ENCODE measurements at regions not wholly inside any gene's neighbourhood (a gene's known extent, or its start where the extent isn't known, plus 50 kb on each side); places are given as distances from the start of the nearest gene placed in this dataset.
A peak's percentile ranks its signal among the peaks of the same experiment; 100 is the strongest.
"Not testable (repeated sequence)": the region's sequence is repeated elsewhere in the genome, so short reads cannot be mapped to it uniquely, and the experiment has no call there.

DNA sequence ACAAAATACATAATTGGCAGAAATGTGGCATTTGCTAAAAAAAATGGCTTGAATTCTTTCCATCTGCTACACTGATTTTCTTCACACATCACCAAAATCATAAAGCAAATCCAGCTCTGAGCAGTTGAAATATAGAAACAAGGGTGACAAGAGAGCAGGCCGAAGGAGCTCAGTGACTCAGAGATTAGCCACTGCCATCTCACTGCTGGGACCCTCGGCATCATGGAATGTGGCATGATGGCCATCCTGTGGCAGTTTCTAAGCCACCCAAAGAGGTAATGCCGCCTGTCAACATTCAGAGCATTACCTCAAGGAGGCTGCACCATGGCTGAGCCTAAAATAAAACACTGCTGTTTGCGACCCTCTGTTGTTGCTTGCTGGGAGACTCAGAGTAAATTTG lies 80.5 kb upstream of the OSBPL11 start:
- H3K27me3 ChIP-seq (ENCODE audit: control insufficient read depth in 5 of 5, insufficient read depth in 4 of 5, low read length in 5 of 5) = no peaks in the 10 kb centered on the region
- H3K9me3 ChIP-seq (ENCODE audit: control insufficient read depth in 5 of 5, low read length in 5 of 5) = no peaks in the 10 kb centered on the region
- H3K27ac ChIP-seq (ENCODE audit: low read depth, low read length) = no peak overlapping the region
- H3K4me3 ChIP-seq (ENCODE audit: low read depth in 1 of 5, low read length in 5 of 5) = no peak overlapping the region
- peaks cover 0 to 5% (median 0%) of the 10 kb centered on the region in 5 donors for H3K4me1 ChIP-seq (ENCODE audit: control insufficient read depth in 5 of 5, insufficient read depth in 5 of 5, low read length in 5 of 5)
- no peaks in the 10 kb centered on the region for H3K36me3 ChIP-seq (ENCODE audit: control insufficient read depth in 5 of 5, insufficient read depth in 5 of 5, low read length in 5 of 5)
- H3K9ac ChIP-seq (ENCODE audit: low read length in 5 of 5) = no peak overlapping the region

- peaks cover 0 to 20% (median 16%) of the 10 kb centered on the region in 5 donors for H3K4me1 ChIP-seq (ENCODE audit: control insufficient read depth in 5 of 5, insufficient read depth in 5 of 5, low read length in 5 of 5)
- no peaks in the 10 kb centered on the region for H3K36me3 ChIP-seq (ENCODE audit: control insufficient read depth in 5 of 5, insufficient read depth in 5 of 5, low read length in 5 of 5)
- H3K27ac ChIP-seq (ENCODE audit: low read depth, low read length) = no peak overlapping the region
- H3K4me3 ChIP-seq (ENCODE audit: low read depth in 1 of 5, low read length in 5 of 5) = no peak overlapping the region
- H3K27me3 ChIP-seq (ENCODE audit: control insufficient read depth in 5 of 5, insufficient read depth in 4 of 5, low read length in 5 of 5) = no peaks in the 10 kb centered on the region
- no peaks in the 10 kb centered on the region for H3K9me3 ChIP-seq (ENCODE audit: control insufficient read depth in 5 of 5, low read length in 5 of 5)
- no peak overlapping the region for H3K9ac ChIP-seq (ENCODE audit: low read length in 5 of 5)
Observed at GRCh38 chr3:125679258-125679657, 84.0 kb upstream of the OSBPL11 start.

- Histone ChIP-seq H3K27ac (ENCODE audit: low read depth, low read length) (no peak overlapping the region), H3K4me3 (ENCODE audit: low read depth in 1 of 5, low read length in 5 of 5) (no peak overlapping the region), H3K27me3 (ENCODE audit: control insufficient read depth in 5 of 5, insufficient read depth in 4 of 5, low read length in 5 of 5) (no peaks in the 10 kb centered on the region), H3K4me1 (ENCODE audit: control insufficient read depth in 5 of 5, insufficient read depth in 5 of 5, low read length in 5 of 5) (peaks cover 0 to 20% (median 11%) of the 10 kb centered on the region in 5 donors), H3K36me3 (ENCODE audit: control insufficient read depth in 5 of 5, insufficient read depth in 5 of 5, low read length in 5 of 5) (no peaks in the 10 kb centered on the region), H3K9me3 (ENCODE audit: control insufficient read depth in 5 of 5, low read length in 5 of 5) (no peaks in the 10 kb centered on the region), H3K9ac (ENCODE audit: low read length in 5 of 5) (no peak overlapping the region)
Observed at GRCh38 chr3:125681146-125681545, 85.8 kb upstream of the OSBPL11 start.

DNA sequence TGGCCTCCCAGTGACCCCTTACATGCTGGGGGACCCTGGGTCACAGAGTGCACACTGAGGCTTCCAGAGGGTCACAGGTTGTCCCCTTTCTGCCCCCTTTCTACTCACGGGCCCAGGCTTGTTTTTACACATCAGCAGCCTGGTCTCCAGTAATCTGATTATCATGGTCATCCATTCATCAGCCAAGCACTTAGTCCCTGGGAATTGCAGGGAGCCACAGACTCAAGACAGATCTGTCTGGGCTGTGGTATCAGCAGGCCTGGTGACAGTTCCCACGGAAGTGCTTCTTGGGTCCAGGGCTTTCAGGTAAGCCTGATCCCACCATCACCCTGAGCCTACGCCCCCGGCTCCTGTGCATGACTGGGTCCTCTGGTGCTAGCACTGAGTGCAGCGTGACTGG lies 86.6 kb upstream of the OSBPL11 start:
- H3K9me3 ChIP-seq (ENCODE audit: control insufficient read depth in 5 of 5, low read length in 5 of 5); H3K36me3 ChIP-seq (ENCODE audit: control insufficient read depth in 5 of 5, insufficient read depth in 5 of 5, low read length in 5 of 5); H3K4me3 ChIP-seq (ENCODE audit: low read depth in 1 of 5, low read length in 5 of 5); H3K9ac ChIP-seq (ENCODE audit: low read length in 5 of 5); H3K27me3 ChIP-seq (ENCODE audit: control insufficient read depth in 5 of 5, insufficient read depth in 4 of 5, low read length in 5 of 5); H3K27ac ChIP-seq (ENCODE audit: low read depth, low read length): not testable (repeated sequence)
- peaks cover 0 to 20% (median 11%) of the 10 kb centered on the region in 5 donors for H3K4me1 ChIP-seq (ENCODE audit: control insufficient read depth in 5 of 5, insufficient read depth in 5 of 5, low read length in 5 of 5)

GRCh38 chr3:125682610-125683009 lies 87.3 kb upstream of the OSBPL11 start:
- Histone ChIP-seq H3K9ac (ENCODE audit: low read length in 5 of 5) (peak overlapping the region in 1 of 5 donors; percentile 13), H3K4me1 (ENCODE audit: control insufficient read depth in 5 of 5, insufficient read depth in 5 of 5, low read length in 5 of 5) (peaks cover 0 to 20% (median 11%) of the 10 kb centered on the region in 5 donors), H3K27ac (ENCODE audit: low read depth, low read length) (peak overlapping the region; percentile 61)
- not testable (repeated sequence) for H3K9me3 ChIP-seq (ENCODE audit: control insufficient read depth in 5 of 5, low read length in 5 of 5); H3K36me3 ChIP-seq (ENCODE audit: control insufficient read depth in 5 of 5, insufficient read depth in 5 of 5, low read length in 5 of 5); H3K4me3 ChIP-seq (ENCODE audit: low read depth in 1 of 5, low read length in 5 of 5); H3K27me3 ChIP-seq (ENCODE audit: control insufficient read depth in 5 of 5, insufficient read depth in 4 of 5, low read length in 5 of 5)

DNA sequence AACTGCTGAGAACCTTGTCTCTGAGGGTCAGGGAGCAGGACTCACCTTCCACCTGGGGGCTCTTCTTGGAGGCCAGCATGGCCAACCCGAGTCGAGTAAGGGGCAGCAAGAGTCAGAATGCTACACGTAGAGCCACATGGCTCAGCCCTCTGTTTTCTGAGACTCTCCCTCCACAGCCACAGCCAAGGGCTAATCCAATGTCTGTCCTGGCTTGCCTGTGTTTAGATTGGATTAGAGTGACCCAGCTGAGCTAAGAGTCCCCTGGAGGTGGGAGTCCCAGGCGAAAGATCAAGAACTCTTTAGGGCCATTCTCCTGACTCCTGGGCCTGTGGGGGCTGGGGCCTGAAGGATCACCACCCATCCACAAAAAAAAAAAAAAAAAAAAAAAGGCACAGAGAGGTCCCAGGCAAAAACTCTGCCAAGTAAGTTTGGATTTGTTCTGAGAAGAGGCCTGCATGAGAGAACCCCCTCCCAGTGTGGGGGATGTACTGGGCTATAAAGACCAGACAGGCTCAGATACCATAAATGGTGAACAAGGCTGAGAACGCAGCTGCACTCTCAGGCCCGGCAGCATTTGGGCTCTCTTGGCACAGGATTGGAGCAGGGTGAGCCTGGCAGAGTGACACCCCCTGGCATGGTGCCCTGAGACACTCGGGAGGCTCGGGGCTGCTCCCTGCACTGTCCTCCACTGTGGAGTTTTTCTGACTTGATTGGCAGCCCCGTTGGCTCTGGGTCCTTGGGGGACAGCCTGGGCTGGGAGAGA lies 88.0 kb upstream of the OSBPL11 start:
- Histone ChIP-seq H3K4me3 (ENCODE audit: low read depth in 1 of 5, low read length in 5 of 5) (no peak overlapping the region), H3K36me3 (ENCODE audit: control insufficient read depth in 5 of 5, insufficient read depth in 5 of 5, low read length in 5 of 5) (no peaks in the 10 kb centered on the region), H3K9me3 (ENCODE audit: control insufficient read depth in 5 of 5, low read length in 5 of 5) (no peaks in the 10 kb centered on the region), H3K9ac (ENCODE audit: low read length in 5 of 5) (peak overlapping the region in 2 of 5 donors; percentile 13 to 24), H3K4me1 (ENCODE audit: control insufficient read depth in 5 of 5, insufficient read depth in 5 of 5, low read length in 5 of 5) (peaks cover 0 to 20% (median 11%) of the 10 kb centered on the region in 5 donors), H3K27ac (ENCODE audit: low read depth, low read length) (peak overlapping the region; percentile 61), H3K27me3 (ENCODE audit: control insufficient read depth in 5 of 5, insufficient read depth in 4 of 5, low read length in 5 of 5) (no peaks in the 10 kb centered on the region)

- Histone ChIP-seq H3K4me1 (ENCODE audit: control insufficient read depth in 5 of 5, insufficient read depth in 5 of 5, low read length in 5 of 5) (peaks cover 0 to 20% (median 11%) of the 10 kb centered on the region in 5 donors), H3K4me3 (ENCODE audit: low read depth in 1 of 5, low read length in 5 of 5) (no peak overlapping the region), H3K36me3 (ENCODE audit: control insufficient read depth in 5 of 5, insufficient read depth in 5 of 5, low read length in 5 of 5) (no peaks in the 10 kb centered on the region), H3K9ac (ENCODE audit: low read length in 5 of 5) (no peak overlapping the region), H3K9me3 (ENCODE audit: control insufficient read depth in 5 of 5, low read length in 5 of 5) (no peaks in the 10 kb centered on the region), H3K27ac (ENCODE audit: low read depth, low read length) (no peak overlapping the region), H3K27me3 (ENCODE audit: control insufficient read depth in 5 of 5, insufficient read depth in 4 of 5, low read length in 5 of 5) (no peaks in the 10 kb centered on the region)
Observed at GRCh38 chr3:125684199-125684598, 88.9 kb upstream of the OSBPL11 start.

DNA sequence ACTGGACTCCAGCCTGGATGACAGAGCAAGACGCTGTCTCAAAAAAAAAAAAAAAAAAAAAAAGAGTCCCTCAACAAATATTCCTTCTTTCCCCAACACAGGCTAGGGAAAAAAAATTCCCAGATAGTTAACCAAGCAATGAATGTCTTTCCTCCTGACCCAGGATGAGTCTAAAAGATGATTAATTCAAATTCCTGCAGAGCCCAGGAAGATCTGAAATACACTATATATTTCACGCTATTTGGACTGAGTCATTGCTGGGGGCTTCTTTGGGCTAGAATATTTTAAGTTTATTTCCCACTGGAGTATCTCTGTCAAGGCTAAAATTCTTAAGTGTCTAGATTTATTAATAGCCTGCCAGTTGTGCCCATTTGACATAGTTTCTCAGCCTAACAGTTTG lies 90.4 kb upstream of the OSBPL11 start:
- H3K4me3 ChIP-seq (ENCODE audit: low read depth in 1 of 5, low read length in 5 of 5) = not testable (repeated sequence)

GRCh38 chr3:125692361-125692760 lies 97.1 kb upstream of the OSBPL11 start:
- Histone ChIP-seq H3K4me1 (ENCODE audit: control insufficient read depth in 5 of 5, insufficient read depth in 5 of 5, low read length in 5 of 5) (no peaks in the 10 kb centered on the region), H3K9ac (ENCODE audit: low read length in 5 of 5) (no peak overlapping the region), H3K27me3 (ENCODE audit: control insufficient read depth in 5 of 5, insufficient read depth in 4 of 5, low read length in 5 of 5) (no peaks in the 10 kb centered on the region), H3K36me3 (ENCODE audit: control insufficient read depth in 5 of 5, insufficient read depth in 5 of 5, low read length in 5 of 5) (no peaks in the 10 kb centered on the region), H3K9me3 (ENCODE audit: control insufficient read depth in 5 of 5, low read length in 5 of 5) (no peaks in the 10 kb centered on the region), H3K4me3 (ENCODE audit: low read depth in 1 of 5, low read length in 5 of 5) (no peak overlapping the region), H3K27ac (ENCODE audit: low read depth, low read length) (no peak overlapping the region)

More for the DNA sequence above, 90.4 kb upstream of the OSBPL11 start:
- peaks cover 0 to 20% (median 11%) of the 10 kb centered on the region in 5 donors for H3K4me1 ChIP-seq (ENCODE audit: control insufficient read depth in 5 of 5, insufficient read depth in 5 of 5, low read length in 5 of 5)
- H3K9me3 ChIP-seq (ENCODE audit: control insufficient read depth in 5 of 5, low read length in 5 of 5); H3K27me3 ChIP-seq (ENCODE audit: control insufficient read depth in 5 of 5, insufficient read depth in 4 of 5, low read length in 5 of 5); H3K36me3 ChIP-seq (ENCODE audit: control insufficient read depth in 5 of 5, insufficient read depth in 5 of 5, low read length in 5 of 5); H3K9ac ChIP-seq (ENCODE audit: low read length in 5 of 5); H3K27ac ChIP-seq (ENCODE audit: low read depth, low read length): not testable (repeated sequence)

GRCh38 chr3:125693887-125694286 lies 98.6 kb upstream of the OSBPL11 start:
- H3K27me3 ChIP-seq (ENCODE audit: control insufficient read depth in 5 of 5, insufficient read depth in 4 of 5, low read length in 5 of 5) = no peaks in the 10 kb centered on the region
- no peak overlapping the region for H3K9ac ChIP-seq (ENCODE audit: low read length in 5 of 5)
- no peaks in the 10 kb centered on the region for H3K9me3 ChIP-seq (ENCODE audit: control insufficient read depth in 5 of 5, low read length in 5 of 5)
- no peaks in the 10 kb centered on the region for H3K4me1 ChIP-seq (ENCODE audit: control insufficient read depth in 5 of 5, insufficient read depth in 5 of 5, low read length in 5 of 5)
- H3K4me3 ChIP-seq (ENCODE audit: low read depth in 1 of 5, low read length in 5 of 5) = no peak overlapping the region
- no peaks in the 10 kb centered on the region for H3K36me3 ChIP-seq (ENCODE audit: control insufficient read depth in 5 of 5, insufficient read depth in 5 of 5, low read length in 5 of 5)
- H3K27ac ChIP-seq (ENCODE audit: low read depth, low read length) = no peak overlapping the region
